ENCODE measurements at regions not wholly inside any gene's neighbourhood (a gene's known extent, or its start where the extent isn't known, plus 50 kb on each side); places are given as distances from the start of the nearest gene placed in this dataset.

- Histone ChIP-seq H3K27ac (no peak overlapping the region), H3K9me3 (no peaks in the 10 kb centered on the region), H3K36me3 (no peaks in the 10 kb centered on the region), H3K27me3 (replicated peaks; ENCODE audit: insufficient read depth) (no peaks in the 10 kb centered on the region), H3K4me1 (replicated peaks) (no peaks in the 10 kb centered on the region), H3K4me3 (no peak overlapping the region)
- DNase-seq (ENCODE audit: low spot score) = no peak
- TF ChIP-seq POLR2AphosphoS5 (IDR thresholded peaks at IDR 0.05) (no peak), POLR2A (IDR thresholded peaks at IDR 0.05) (no peak)
- TF ChIP-seq, protein P1, sequence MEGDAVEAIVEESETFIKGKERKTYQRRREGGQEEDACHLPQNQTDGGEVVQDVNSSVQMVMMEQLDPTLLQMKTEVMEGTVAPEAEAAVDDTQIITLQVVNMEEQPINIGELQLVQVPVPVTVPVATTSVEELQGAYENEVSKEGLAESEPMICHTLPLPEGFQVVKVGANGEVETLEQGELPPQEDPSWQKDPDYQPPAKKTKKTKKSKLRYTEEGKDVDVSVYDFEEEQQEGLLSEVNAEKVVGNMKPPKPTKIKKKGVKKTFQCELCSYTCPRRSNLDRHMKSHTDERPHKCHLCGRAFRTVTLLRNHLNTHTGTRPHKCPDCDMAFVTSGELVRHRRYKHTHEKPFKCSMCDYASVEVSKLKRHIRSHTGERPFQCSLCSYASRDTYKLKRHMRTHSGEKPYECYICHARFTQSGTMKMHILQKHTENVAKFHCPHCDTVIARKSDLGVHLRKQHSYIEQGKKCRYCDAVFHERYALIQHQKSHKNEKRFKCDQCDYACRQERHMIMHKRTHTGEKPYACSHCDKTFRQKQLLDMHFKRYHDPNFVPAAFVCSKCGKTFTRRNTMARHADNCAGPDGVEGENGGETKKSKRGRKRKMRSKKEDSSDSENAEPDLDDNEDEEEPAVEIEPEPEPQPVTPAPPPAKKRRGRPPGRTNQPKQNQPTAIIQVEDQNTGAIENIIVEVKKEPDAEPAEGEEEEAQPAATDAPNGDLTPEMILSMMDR (IDR thresholded peaks at IDR 0.05) = no peak
- 88% methylated on average over 3 of the region's 3 CpGs for WGBS
- intact Hi-C loops (cut with DNase I) = no loop called here
Observed at GRCh38 chr2:142435847-142436246, 305.0 kb upstream of the LRP1B start.

- no peak overlapping the region for H3K4me3 ChIP-seq
- no peaks in the 10 kb centered on the region for H3K4me1 ChIP-seq (replicated peaks)
- H3K36me3 ChIP-seq = no peaks in the 10 kb centered on the region
- H3K27ac ChIP-seq = no peak overlapping the region
- WGBS = 77% methylated on average over 5 of the region's 5 CpGs
- DNase-seq (ENCODE audit: low spot score) = no peak
- H3K9me3 ChIP-seq = no peaks in the 10 kb centered on the region
- no peak for TF ChIP-seq POLR2AphosphoS5 (IDR thresholded peaks at IDR 0.05)
- TF ChIP-seq, protein P1 (IDR thresholded peaks at IDR 0.05) = no peak
- no peak for TF ChIP-seq POLR2A (IDR thresholded peaks at IDR 0.05)
- no peaks in the 10 kb centered on the region for H3K27me3 ChIP-seq (replicated peaks; ENCODE audit: insufficient read depth)
- intact Hi-C loops (cut with DNase I) = no loop called here
Observed at GRCh38 chr2:142426064-142426463, 295.2 kb upstream of the LRP1B start.

DNA sequence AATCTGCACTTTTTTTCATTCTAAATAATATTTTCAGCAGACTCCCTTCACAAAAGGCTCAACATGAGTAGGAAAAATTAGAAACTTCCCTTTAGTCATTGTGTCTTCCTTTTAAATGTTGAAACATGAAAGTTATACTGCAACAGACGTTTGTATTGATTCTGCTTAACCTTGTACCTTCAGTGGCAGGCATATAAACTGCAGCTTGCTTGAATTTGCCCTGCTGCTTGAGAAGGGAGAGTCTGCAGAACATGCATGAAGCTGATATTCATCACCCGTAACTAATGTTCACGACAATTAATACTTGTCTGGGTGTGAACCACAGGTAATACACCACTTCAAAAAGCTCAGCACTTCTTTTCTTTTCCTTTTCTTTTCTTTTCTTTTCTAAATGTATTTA is 294.7 kb upstream of the LRP1B start:
- no peak overlapping the region for H3K27ac ChIP-seq
- no peaks in the 10 kb centered on the region for H3K9me3 ChIP-seq
- no peaks in the 10 kb centered on the region for H3K36me3 ChIP-seq
- DNase-seq (ENCODE audit: low spot score) = no peak
- no peak overlapping the region for H3K4me3 ChIP-seq
- WGBS = 46% methylated on average over 3 of the region's 3 CpGs
- TF ChIP-seq POLR2A (IDR thresholded peaks at IDR 0.05) (no peak), POLR2AphosphoS5 (IDR thresholded peaks at IDR 0.05) (no peak)
- TF ChIP-seq, protein P1 (IDR thresholded peaks at IDR 0.05) = no peak
- H3K27me3 ChIP-seq (replicated peaks; ENCODE audit: insufficient read depth) = no peaks in the 10 kb centered on the region
- intact Hi-C loops (cut with DNase I) = no loop called here
- no peaks in the 10 kb centered on the region for H3K4me1 ChIP-seq (replicated peaks)

GRCh38 chr2:142423603-142424002 is 292.8 kb upstream of the LRP1B start:
- no peaks in the 10 kb centered on the region for H3K9me3 ChIP-seq
- DNase-seq (ENCODE audit: low spot score) = no peak
- H3K36me3 ChIP-seq = no peaks in the 10 kb centered on the region
- intact Hi-C loops (cut with DNase I) = no loop called here
- no peak overlapping the region for H3K4me3 ChIP-seq
- H3K4me1 ChIP-seq (replicated peaks) = no peaks in the 10 kb centered on the region
- H3K27ac ChIP-seq = no peak overlapping the region
- H3K27me3 ChIP-seq (replicated peaks; ENCODE audit: insufficient read depth) = no peaks in the 10 kb centered on the region
- TF ChIP-seq, protein P1 (IDR thresholded peaks at IDR 0.05) = no peak
- TF ChIP-seq POLR2AphosphoS5 (IDR thresholded peaks at IDR 0.05) (no peak), POLR2A (IDR thresholded peaks at IDR 0.05) (no peak)
- WGBS = 96% methylated on average over 1 of the region's 1 CpG

GRCh38 chr2:142422769-142423168 is 292.0 kb upstream of the LRP1B start:
- no peak for TF ChIP-seq POLR2A (IDR thresholded peaks at IDR 0.05)
- TF ChIP-seq POLR2AphosphoS5 (IDR thresholded peaks at IDR 0.05) = no peak
- TF ChIP-seq, protein P1 (IDR thresholded peaks at IDR 0.05) = no peak
- no peak for DNase-seq (ENCODE audit: low spot score)
- Histone ChIP-seq H3K36me3 (no peaks in the 10 kb centered on the region), H3K27ac (no peak overlapping the region), H3K9me3 (no peaks in the 10 kb centered on the region), H3K4me3 (no peak overlapping the region), H3K27me3 (replicated peaks; ENCODE audit: insufficient read depth) (no peaks in the 10 kb centered on the region), H3K4me1 (replicated peaks) (no peaks in the 10 kb centered on the region)
- intact Hi-C loops (cut with DNase I) = no loop called here
- 80% methylated on average over 2 of the region's 2 CpGs for WGBS
